ENCODE measurements at regions not wholly inside any gene's neighbourhood (a gene's known extent, or its start where the extent isn't known, plus 50 kb on each side); places are given as distances from the start of the nearest gene placed in this dataset.

GRCh38 chr9:61674465-61674864, 484.6 kb downstream of the SPATA31A7 start:
- H2BK120ac ChIP-seq (replicated peaks; ENCODE audit: low read depth, low read length) = no peak overlapping the region
- no peak overlapping the region for H3K27ac ChIP-seq (ENCODE audit: low read depth, low read length)
- no peak overlapping the region for H4K5ac ChIP-seq (ENCODE audit: insufficient read length, low read depth, low read length)
- WGBS, 2 experiments (ENCODE audit: extremely low coverage in 1 of 2, insufficient coverage in 1 of 2, insufficient read length in 1 of 2, insufficient replicate concordance in 2 of 2, low coverage in 1 of 2, low lambda C conversion rate in 2 of 2, missing lambda C conversion rate in 1 of 2) = 89% methylated on average over 18 of the region's 18 CpGs; no CpG with 5 or more reads in 1 of the 2 experiments
- H3K4me2 ChIP-seq (ENCODE audit: insufficient read depth in 1 of 2, low read depth in 2 of 2, low read length in 2 of 2) = no peak overlapping the region
- CTCF ChIA-PET (ENCODE audit: partially characterized antibody) = no interaction called here
- POLR2A ChIA-PET (ENCODE audit: partially characterized antibody) = no interaction called here
- H3K9ac ChIP-seq (replicated peaks in 1 of 4; ENCODE audit: extremely low read depth in 1 of 4, low read depth in 3 of 4, low read length in 3 of 4) = no peak overlapping the region
- no peaks in the 10 kb centered on the region for H4K20me1 ChIP-seq (replicated peaks in 1 of 2; ENCODE audit: control insufficient read depth in 1 of 2, insufficient read depth in 2 of 2, low read length in 2 of 2)
- H2AK5ac ChIP-seq (ENCODE audit: low read depth, low read length) = no peak overlapping the region
- H3K56ac ChIP-seq (replicated peaks; ENCODE audit: insufficient read length, low read depth, low read length) = no peak overlapping the region
- DNase-seq (ENCODE audit: low read depth in 1 of 2, low spot score in 2 of 2) (no peak), FAIRE-seq (no peak)
- H3K23me2 ChIP-seq (ENCODE audit: low read depth, low read length) = no peaks in the 10 kb centered on the region
- peaks cover 7 to 60% of the 10 kb centered on the region in 2 experiments; a peak in 3 of 4 replicates for H3K9me3 ChIP-seq (ENCODE audit: insufficient read depth in 2 of 2, low read depth in 1 of 2, low read length in 1 of 2)
- no peak overlapping the region for H2BK5ac ChIP-seq (ENCODE audit: low read depth, low read length)
- H3K79me2 ChIP-seq (ENCODE audit: control insufficient read depth in 1 of 2, insufficient read depth in 2 of 2, low read length in 2 of 2) = no peaks in the 10 kb centered on the region
- no peak overlapping the region for H3K4ac ChIP-seq (replicated peaks; ENCODE audit: insufficient read length, low read depth, low read length)
- no peaks in the 10 kb centered on the region for H3K27me3 ChIP-seq (replicated peaks in 1 of 4; ENCODE audit: control insufficient read depth in 3 of 4, extremely low read depth in 1 of 4, insufficient read depth in 3 of 4, low read length in 3 of 4)
- no peak overlapping the region for H3K23ac ChIP-seq (ENCODE audit: insufficient read length)
- no peaks in the 10 kb centered on the region for H3K36me3 ChIP-seq (ENCODE audit: control insufficient read depth in 2 of 4, insufficient read depth in 4 of 4, low read length in 3 of 4)
- TF ChIP-seq SP2 (IDR thresholded peaks at IDR 0.05; ENCODE audit: low read length) (no peak), BRCA1 (IDR thresholded peaks at IDR 0.05; ENCODE audit: low read depth, low read length) (no peak), BACH1 (IDR thresholded peaks at IDR 0.05; ENCODE audit: low read length) (no peak)
- H3K14ac ChIP-seq (ENCODE audit: insufficient read length) = no peak overlapping the region
- no peak overlapping the region for H2BK20ac ChIP-seq (ENCODE audit: low read length)
- H4K8ac ChIP-seq (ENCODE audit: extremely low read depth, insufficient read depth, low read length) = no peak overlapping the region
- H2BK15ac ChIP-seq (ENCODE audit: low read length) = no peak overlapping the region
- H3K18ac ChIP-seq (ENCODE audit: extremely low read depth, low read length) = no peak overlapping the region
- H3K79me1 ChIP-seq (ENCODE audit: low read depth, low read length) = no peaks in the 10 kb centered on the region
- no peak overlapping the region for H3K4me3 ChIP-seq (ENCODE audit: extremely low read depth in 1 of 4, insufficient read depth in 2 of 4, low read depth in 3 of 4, low read length in 4 of 4)
- no peak overlapping the region for H2BK12ac ChIP-seq (ENCODE audit: low read depth, low read length)
- H2AFZ ChIP-seq (ENCODE audit: low read length) = no peak overlapping the region
- H4K91ac ChIP-seq (replicated peaks; ENCODE audit: insufficient read length, low read length) = no peak overlapping the region
- H3K4me1 ChIP-seq (replicated peaks in 1 of 4; ENCODE audit: control insufficient read depth in 3 of 4, insufficient read depth in 4 of 4, low read length in 3 of 4) = no peaks in the 10 kb centered on the region

Measured in H1 (cell line).